HEK293 (cell line): ENCODE measurements at regions not wholly inside any gene's neighbourhood (a gene's known extent, or its start where the extent isn't known, plus 50 kb on each side); places are given as distances from the start of the nearest gene placed in this dataset.

Source experiments
- CTCF ChIP-seq: fragments of 450-650 bp; formaldehyde crosslinking; IDR thresholded peaks from 2 replicates; pipeline ENCODE4 v1.5.1; 2016; ENCODE audit warnings: missing biosample characterization, missing genetic modification characterization
- KLF8 ChIP-seq: fragments of 450-650 bp; formaldehyde crosslinking; IDR thresholded peaks from 2 replicates; pipeline ENCODE4 v1.5.1; 2016; ENCODE audit warnings: missing biosample characterization, missing genetic modification characterization
- MZF1 ChIP-seq: fragments of 450-650 bp; formaldehyde crosslinking; IDR thresholded peaks from 2 replicates; pipeline ENCODE4 v1.5.1; 2017; ENCODE audit warnings: missing biosample characterization, missing genetic modification characterization, borderline replicate concordance
- REPIN1 ChIP-seq: fragments of 450-650 bp; formaldehyde crosslinking; IDR thresholded peaks from 2 replicates; pipeline ENCODE4 v1.5.1; 2017; ENCODE audit warnings: missing biosample characterization, missing genetic modification characterization, low read depth
- SP2 ChIP-seq: fragments of 450-650 bp; formaldehyde crosslinking; IDR thresholded peaks from 2 replicates; pipeline ENCODE4 v1.5.1; 2016; ENCODE audit warnings: missing biosample characterization, missing genetic modification characterization
- TRIM28 ChIP-seq: IDR thresholded peaks from 2 replicates; pipeline ENCODE4 v1.6.1; 2011; ENCODE audit warnings: low read length, control low read depth, borderline replicate concordance
- YY1 ChIP-seq: fragments of 450-650 bp; formaldehyde crosslinking; IDR thresholded peaks from 2 replicates; pipeline ENCODE4 v1.5.1; 2018; ENCODE audit warnings: missing biosample characterization, missing genetic modification characterization
- TF ChIP-seq, protein P1 (sequence below): fragments of 450-650 bp; formaldehyde crosslinking; IDR thresholded peaks from 2 replicates; pipeline ENCODE4 v1.5.1; 2016; ENCODE audit warnings: missing biosample characterization, missing genetic modification characterization, low read depth
- TF ChIP-seq, protein P2 (sequence below): fragments of 450-650 bp; formaldehyde crosslinking; IDR thresholded peaks from 2 replicates; pipeline ENCODE4 v1.5.1; 2016; ENCODE audit warnings: missing biosample characterization, missing genetic modification characterization

GRCh38 chr2:167510071-167510759 is 621.9 kb downstream of the XIRP2 start:
- TF ChIP-seq REPIN1 (tag by site-specific recombination) (no peak), CTCF (no peak), TRIM28 (no peak), YY1 (tag by site-specific recombination) (no peak), MZF1 (no peak), KLF8 (tag by site-specific recombination) (no peak), SP2 (tag by site-specific recombination) (no peak)
- TF ChIP-seq, protein P1, sequence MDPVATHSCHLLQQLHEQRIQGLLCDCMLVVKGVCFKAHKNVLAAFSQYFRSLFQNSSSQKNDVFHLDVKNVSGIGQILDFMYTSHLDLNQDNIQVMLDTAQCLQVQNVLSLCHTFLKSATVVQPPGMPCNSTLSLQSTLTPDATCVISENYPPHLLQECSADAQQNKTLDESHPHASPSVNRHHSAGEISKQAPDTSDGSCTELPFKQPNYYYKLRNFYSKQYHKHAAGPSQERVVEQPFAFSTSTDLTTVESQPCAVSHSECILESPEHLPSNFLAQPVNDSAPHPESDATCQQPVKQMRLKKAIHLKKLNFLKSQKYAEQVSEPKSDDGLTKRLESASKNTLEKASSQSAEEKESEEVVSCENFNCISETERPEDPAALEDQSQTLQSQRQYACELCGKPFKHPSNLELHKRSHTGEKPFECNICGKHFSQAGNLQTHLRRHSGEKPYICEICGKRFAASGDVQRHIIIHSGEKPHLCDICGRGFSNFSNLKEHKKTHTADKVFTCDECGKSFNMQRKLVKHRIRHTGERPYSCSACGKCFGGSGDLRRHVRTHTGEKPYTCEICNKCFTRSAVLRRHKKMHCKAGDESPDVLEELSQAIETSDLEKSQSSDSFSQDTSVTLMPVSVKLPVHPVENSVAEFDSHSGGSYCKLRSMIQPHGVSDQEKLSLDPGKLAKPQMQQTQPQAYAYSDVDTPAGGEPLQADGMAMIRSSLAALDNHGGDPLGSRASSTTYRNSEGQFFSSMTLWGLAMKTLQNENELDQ (tag by site-specific recombination), result no peak
- TF ChIP-seq, protein P2, sequence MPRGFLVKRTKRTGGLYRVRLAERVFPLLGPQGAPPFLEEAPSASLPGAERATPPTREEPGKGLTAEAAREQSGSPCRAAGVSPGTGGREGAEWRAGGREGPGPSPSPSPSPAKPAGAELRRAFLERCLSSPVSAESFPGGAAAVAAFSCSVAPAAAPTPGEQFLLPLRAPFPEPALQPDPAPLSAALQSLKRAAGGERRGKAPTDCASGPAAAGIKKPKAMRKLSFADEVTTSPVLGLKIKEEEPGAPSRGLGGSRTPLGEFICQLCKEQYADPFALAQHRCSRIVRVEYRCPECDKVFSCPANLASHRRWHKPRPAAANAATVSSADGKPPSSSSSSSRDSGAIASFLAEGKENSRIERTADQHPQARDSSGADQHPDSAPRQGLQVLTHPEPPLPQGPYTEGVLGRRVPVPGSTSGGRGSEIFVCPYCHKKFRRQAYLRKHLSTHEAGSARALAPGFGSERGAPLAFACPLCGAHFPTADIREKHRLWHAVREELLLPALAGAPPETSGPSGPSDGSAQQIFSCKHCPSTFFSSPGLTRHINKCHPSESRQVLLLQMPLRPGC (tag by site-specific recombination), result no peak
